GM23338 (cell line): ENCODE measurements at regions not wholly inside any gene's neighbourhood (a gene's known extent, or its start where the extent isn't known, plus 50 kb on each side); places are given as distances from the start of the nearest gene placed in this dataset.

Source experiments
- ATAC-seq: fragments of 200-7000 bp; cut with Tn5 transposase; 3 replicates; pipeline ENCODE4 v1.9.1; 2020
- DNase-seq: peaks from one replicate; pipeline ENCODE4 v3.0.0-alpha.2; 2015; ENCODE audit warnings: low spot score
- H2AFZ ChIP-seq: fragments of 200-600 bp; sonication (generic); 2 replicates; pipeline ENCODE4 v1.8.0; 2016; ENCODE audit warnings: antibody characterized with exemption, mild to moderate bottlenecking, moderate library complexity
- H3F3A ChIP-seq: fragments of 200-600 bp; sonication (generic); replicated peaks from 2 replicates; pipeline ENCODE4 v1.8.0; 2017; ENCODE audit warnings: antibody characterized with exemption, mixed run types, low read depth
- H3K27ac ChIP-seq: fragments of 200-600 bp; sonication (generic); 2 replicates; pipeline ENCODE4 v1.6.1; 2016; ENCODE audit warnings: low read depth
- H3K27me3 ChIP-seq: fragments of 200-600 bp; sonication (generic); 2 replicates; pipeline ENCODE4 v1.8.0; 2016; ENCODE audit warnings: mild to moderate bottlenecking, mixed run types, moderate library complexity; ENCODE audit not compliant: insufficient read depth
- H3K36me3 ChIP-seq: fragments of 200-600 bp; sonication (generic); 2 replicates; pipeline ENCODE4 v1.8.0; 2016; ENCODE audit warnings: mild to moderate bottlenecking; ENCODE audit not compliant: insufficient read depth
- H3K4me1 ChIP-seq: fragments of 200-600 bp; sonication (generic); 2 replicates; pipeline ENCODE4 v1.8.0; 2016; ENCODE audit warnings: mild to moderate bottlenecking, moderate library complexity; ENCODE audit not compliant: insufficient read depth
- H3K4me2 ChIP-seq: fragments of 200-600 bp; sonication (generic); 2 replicates; pipeline ENCODE4 v1.7.1; 2017; ENCODE audit warnings: mixed run types
- H3K4me3 ChIP-seq: fragments of 200-600 bp; sonication (generic); 2 replicates; pipeline ENCODE4 v1.6.1; 2016; ENCODE audit warnings: mixed run types
- H3K79me2 ChIP-seq: fragments of 200-600 bp; sonication (generic); replicated peaks from 2 replicates; pipeline ENCODE4 v1.8.0; 2017; ENCODE audit warnings: mild to moderate bottlenecking; ENCODE audit not compliant: insufficient read depth
- H3K9me2 ChIP-seq: fragments of 200-600 bp; sonication (generic); 2 replicates; pipeline ENCODE4 v1.8.0; 2017; ENCODE audit not compliant: insufficient read depth
- H4K20me1 ChIP-seq: fragments of 200-600 bp; sonication (generic); replicated peaks from 2 replicates; pipeline ENCODE4 v1.8.0; 2017; ENCODE audit warnings: mild to moderate bottlenecking; ENCODE audit not compliant: insufficient read depth
- H3K27ac Mint-ChIP-seq: 2 replicates; pipeline ENCODE4 v1.8.0; 2020; ENCODE audit warnings: inconsistent platforms, mild to moderate bottlenecking, moderate library complexity, mixed read lengths
- H3K27me3 Mint-ChIP-seq: 3 replicates; pipeline ENCODE4 v1.8.0; 2022; ENCODE audit warnings: low read depth, mild to moderate bottlenecking, moderate library complexity, mixed read lengths, inconsistent platforms; ENCODE audit not compliant: insufficient read depth, poor library complexity
- H3K36me3 Mint-ChIP-seq: 3 replicates; pipeline ENCODE4 v1.8.0; 2021; ENCODE audit warnings: low read depth, mild to moderate bottlenecking, inconsistent platforms, moderate library complexity, mixed read lengths
- H3K4me1 Mint-ChIP-seq: 3 replicates; pipeline ENCODE4 v1.8.0; 2020; ENCODE audit warnings: mild to moderate bottlenecking, inconsistent platforms, mixed read lengths
- H3K4me3 Mint-ChIP-seq: 3 replicates; pipeline ENCODE4 v1.8.0; 2021; ENCODE audit warnings: moderate library complexity, mild to moderate bottlenecking, inconsistent platforms, mixed read lengths
- H3K9me3 Mint-ChIP-seq: 3 replicates; pipeline ENCODE4 v1.8.0; 2020; ENCODE audit warnings: moderate library complexity, mild to moderate bottlenecking, inconsistent platforms, mixed read lengths
- EZH2 ChIP-seq: fragments of 200-600 bp; sonication (generic); IDR thresholded peaks from one replicate; pipeline ENCODE4 v1.8.0; 2017; ENCODE audit warnings: antibody characterized with exemption, mild to moderate bottlenecking, low read depth; ENCODE audit not compliant: unreplicated experiment
- JUNB ChIP-seq: IDR thresholded peaks from one replicate; pipeline ENCODE4 v1.6.1; 2016; ENCODE audit warnings: antibody characterized with exemption; ENCODE audit not compliant: unreplicated experiment
- POLR2AphosphoS5 ChIP-seq: IDR thresholded peaks from 2 replicates; pipeline ENCODE4 v1.6.1; 2016; ENCODE audit warnings: antibody characterized with exemption, low read depth
- STAT1 ChIP-seq: IDR thresholded peaks from one replicate; pipeline ENCODE4 v1.6.1; 2016; ENCODE audit warnings: antibody characterized with exemption; ENCODE audit not compliant: unreplicated experiment
- TF ChIP-seq, protein P1 (sequence below): IDR thresholded peaks from 2 replicates; pipeline ENCODE4 v1.6.1; 2016; ENCODE audit warnings: antibody characterized with exemption
- TF ChIP-seq, protein P2 (sequence below): fragments of 250-450 bp; sonication (Bioruptor Pico); IDR thresholded peaks from 2 replicates; pipeline ENCODE4 v1.5.0; 2020; ENCODE audit warnings: mild to moderate bottlenecking, moderate library complexity
- TF ChIP-seq, protein P3 (sequence below): IDR thresholded peaks from one replicate; pipeline ENCODE4 v1.6.1; 2018; ENCODE audit warnings: antibody characterized with exemption; ENCODE audit not compliant: unreplicated experiment
- TF ChIP-seq, protein P4 (sequence below), 2 experiments: fragments of 200-600 bp in 1 of 2; sonication (generic) in 1 of 2; conservative IDR thresholded peaks; 2 replicates each; pipeline versions ENCODE4 v1.5.1 to v1.6.1; 2016 to 2017; ENCODE audit warnings: antibody characterized with exemption in 2 of 2, low read depth in 2 of 2, mild to moderate bottlenecking in 2 of 2, moderate library complexity in 1 of 2

DNA sequence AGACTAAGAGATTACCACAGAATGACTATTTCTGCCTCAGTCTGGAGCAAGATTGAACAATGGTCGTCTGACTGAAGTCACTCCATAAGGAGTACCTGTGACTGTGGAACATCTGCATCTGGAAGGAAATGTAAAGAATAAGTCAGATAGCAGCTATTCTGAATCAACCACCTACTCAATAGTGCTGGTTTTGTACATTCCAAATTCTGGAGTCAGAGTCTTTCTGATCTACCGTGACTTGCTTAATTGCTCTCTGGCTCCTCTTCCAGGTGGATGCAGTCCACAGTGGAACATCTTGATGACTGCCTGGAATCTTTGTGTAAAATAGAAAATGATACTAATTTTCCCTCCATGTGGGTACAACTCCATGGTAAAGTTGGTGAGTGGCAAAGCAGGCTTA lies 156.3 kb upstream of the SEMA3C start:
- no peak overlapping the region for H3K27ac Mint-ChIP-seq
- no peak for ATAC-seq
- Histone ChIP-seq H4K20me1 (no peaks in the 10 kb centered on the region), H3K4me2 (no peak overlapping the region), H3K79me2 (no peaks in the 10 kb centered on the region), H3K4me3 (no peak overlapping the region), H3K27me3 (no peaks in the 10 kb centered on the region), H3K27ac (no peak overlapping the region), H2AFZ (no peak overlapping the region), H3K36me3 (no peaks in the 10 kb centered on the region), H3F3A (no peaks in the 10 kb centered on the region), H3K9me2 (peaks cover 3% of the 10 kb centered on the region; the same call in 1 of the 2 replicates), H3K4me1 (no peaks in the 10 kb centered on the region)
- no peak overlapping the region for H3K4me3 Mint-ChIP-seq
- H3K9me3 Mint-ChIP-seq, result peaks cover 29% of the 10 kb centered on the region
- TF ChIP-seq POLR2AphosphoS5 (no peak), EZH2 (no peak)
- TF ChIP-seq, protein P1, sequence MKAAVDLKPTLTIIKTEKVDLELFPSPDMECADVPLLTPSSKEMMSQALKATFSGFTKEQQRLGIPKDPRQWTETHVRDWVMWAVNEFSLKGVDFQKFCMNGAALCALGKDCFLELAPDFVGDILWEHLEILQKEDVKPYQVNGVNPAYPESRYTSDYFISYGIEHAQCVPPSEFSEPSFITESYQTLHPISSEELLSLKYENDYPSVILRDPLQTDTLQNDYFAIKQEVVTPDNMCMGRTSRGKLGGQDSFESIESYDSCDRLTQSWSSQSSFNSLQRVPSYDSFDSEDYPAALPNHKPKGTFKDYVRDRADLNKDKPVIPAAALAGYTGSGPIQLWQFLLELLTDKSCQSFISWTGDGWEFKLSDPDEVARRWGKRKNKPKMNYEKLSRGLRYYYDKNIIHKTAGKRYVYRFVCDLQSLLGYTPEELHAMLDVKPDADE, result no peak
- TF ChIP-seq, protein P2, sequence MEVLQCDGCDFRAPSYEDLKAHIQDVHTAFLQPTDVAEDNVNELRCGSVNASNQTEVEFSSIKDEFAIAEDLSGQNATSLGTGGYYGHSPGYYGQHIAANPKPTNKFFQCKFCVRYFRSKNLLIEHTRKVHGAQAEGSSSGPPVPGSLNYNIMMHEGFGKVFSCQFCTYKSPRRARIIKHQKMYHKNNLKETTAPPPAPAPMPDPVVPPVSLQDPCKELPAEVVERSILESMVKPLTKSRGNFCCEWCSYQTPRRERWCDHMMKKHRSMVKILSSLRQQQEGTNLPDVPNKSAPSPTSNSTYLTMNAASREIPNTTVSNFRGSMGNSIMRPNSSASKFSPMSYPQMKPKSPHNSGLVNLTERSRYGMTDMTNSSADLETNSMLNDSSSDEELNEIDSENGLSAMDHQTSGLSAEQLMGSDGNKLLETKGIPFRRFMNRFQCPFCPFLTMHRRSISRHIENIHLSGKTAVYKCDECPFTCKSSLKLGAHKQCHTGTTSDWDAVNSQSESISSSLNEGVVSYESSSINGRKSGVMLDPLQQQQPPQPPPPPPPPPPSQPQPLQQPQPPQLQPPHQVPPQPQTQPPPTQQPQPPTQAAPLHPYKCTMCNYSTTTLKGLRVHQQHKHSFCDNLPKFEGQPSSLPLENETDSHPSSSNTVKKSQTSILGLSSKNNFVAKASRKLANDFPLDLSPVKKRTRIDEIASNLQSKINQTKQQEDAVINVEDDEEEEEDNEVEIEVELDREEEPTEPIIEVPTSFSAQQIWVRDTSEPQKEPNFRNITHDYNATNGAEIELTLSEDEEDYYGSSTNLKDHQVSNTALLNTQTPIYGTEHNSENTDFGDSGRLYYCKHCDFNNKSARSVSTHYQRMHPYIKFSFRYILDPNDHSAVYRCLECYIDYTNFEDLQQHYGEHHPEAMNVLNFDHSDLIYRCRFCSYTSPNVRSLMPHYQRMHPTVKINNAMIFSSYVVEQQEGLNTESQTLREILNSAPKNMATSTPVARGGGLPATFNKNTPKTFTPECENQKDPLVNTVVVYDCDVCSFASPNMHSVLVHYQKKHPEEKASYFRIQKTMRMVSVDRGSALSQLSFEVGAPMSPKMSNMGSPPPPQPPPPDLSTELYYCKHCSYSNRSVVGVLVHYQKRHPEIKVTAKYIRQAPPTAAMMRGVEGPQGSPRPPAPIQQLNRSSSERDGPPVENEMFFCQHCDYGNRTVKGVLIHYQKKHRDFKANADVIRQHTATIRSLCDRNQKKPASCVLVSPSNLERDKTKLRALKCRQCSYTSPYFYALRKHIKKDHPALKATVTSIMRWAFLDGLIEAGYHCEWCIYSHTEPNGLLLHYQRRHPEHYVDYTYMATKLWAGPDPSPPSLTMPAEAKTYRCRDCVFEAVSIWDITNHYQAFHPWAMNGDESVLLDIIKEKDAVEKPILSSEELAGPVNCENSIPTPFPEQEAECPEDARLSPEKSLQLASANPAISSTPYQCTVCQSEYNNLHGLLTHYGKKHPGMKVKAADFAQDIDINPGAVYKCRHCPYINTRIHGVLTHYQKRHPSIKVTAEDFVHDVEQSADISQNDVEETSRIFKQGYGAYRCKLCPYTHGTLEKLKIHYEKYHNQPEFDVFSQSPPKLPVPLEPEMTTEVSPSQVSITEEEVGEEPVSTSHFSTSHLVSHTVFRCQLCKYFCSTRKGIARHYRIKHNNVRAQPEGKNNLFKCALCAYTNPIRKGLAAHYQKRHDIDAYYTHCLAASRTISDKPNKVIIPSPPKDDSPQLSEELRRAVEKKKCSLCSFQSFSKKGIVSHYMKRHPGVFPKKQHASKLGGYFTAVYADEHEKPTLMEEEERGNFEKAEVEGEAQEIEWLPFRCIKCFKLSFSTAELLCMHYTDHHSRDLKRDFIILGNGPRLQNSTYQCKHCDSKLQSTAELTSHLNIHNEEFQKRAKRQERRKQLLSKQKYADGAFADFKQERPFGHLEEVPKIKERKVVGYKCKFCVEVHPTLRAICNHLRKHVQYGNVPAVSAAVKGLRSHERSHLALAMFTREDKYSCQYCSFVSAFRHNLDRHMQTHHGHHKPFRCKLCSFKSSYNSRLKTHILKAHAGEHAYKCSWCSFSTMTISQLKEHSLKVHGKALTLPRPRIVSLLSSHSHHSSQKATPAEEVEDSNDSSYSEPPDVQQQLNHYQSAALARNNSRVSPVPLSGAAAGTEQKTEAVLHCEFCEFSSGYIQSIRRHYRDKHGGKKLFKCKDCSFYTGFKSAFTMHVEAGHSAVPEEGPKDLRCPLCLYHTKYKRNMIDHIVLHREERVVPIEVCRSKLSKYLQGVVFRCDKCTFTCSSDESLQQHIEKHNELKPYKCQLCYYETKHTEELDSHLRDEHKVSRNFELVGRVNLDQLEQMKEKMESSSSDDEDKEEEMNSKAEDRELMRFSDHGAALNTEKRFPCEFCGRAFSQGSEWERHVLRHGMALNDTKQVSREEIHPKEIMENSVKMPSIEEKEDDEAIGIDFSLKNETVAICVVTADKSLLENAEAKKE (CRISPR knock-in tag), result no peak
- no peak for DNase-seq
- no peaks in the 10 kb centered on the region for H3K27me3 Mint-ChIP-seq
- H3K36me3 Mint-ChIP-seq, result peaks cover 14% of the 10 kb centered on the region; the same call in 2 of the 3 replicates
- H3K4me1 Mint-ChIP-seq, result no peaks in the 10 kb centered on the region; the same call in 2 of the 3 replicates

DNA sequence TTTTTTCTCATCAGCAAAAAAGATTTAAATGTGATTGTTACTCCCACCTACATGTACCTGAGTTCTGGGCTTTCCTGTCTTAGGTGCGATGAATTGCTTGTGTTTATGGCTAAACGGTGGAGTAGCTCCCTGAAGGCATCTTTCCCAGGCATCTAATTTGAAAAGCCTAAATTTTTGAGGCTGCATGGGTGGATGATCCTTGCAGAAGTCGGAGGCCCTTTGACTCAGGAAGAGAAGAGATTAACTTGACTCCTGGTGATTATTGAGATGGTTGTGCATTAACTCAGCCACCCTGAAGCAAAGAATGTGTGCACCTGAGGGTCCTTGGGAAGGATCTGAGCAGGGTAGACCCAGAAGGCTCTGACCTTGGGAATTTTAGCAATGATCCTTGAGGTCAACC lies 155.6 kb upstream of the SEMA3C start:
- H3K4me1 Mint-ChIP-seq, result no peaks in the 10 kb centered on the region; the same call in 2 of the 3 replicates
- no peak overlapping the region for H3K27ac ChIP-seq
- no peak for ATAC-seq
- TF ChIP-seq JUNB (no peak), STAT1 (no peak)
- TF ChIP-seq, protein P3, sequence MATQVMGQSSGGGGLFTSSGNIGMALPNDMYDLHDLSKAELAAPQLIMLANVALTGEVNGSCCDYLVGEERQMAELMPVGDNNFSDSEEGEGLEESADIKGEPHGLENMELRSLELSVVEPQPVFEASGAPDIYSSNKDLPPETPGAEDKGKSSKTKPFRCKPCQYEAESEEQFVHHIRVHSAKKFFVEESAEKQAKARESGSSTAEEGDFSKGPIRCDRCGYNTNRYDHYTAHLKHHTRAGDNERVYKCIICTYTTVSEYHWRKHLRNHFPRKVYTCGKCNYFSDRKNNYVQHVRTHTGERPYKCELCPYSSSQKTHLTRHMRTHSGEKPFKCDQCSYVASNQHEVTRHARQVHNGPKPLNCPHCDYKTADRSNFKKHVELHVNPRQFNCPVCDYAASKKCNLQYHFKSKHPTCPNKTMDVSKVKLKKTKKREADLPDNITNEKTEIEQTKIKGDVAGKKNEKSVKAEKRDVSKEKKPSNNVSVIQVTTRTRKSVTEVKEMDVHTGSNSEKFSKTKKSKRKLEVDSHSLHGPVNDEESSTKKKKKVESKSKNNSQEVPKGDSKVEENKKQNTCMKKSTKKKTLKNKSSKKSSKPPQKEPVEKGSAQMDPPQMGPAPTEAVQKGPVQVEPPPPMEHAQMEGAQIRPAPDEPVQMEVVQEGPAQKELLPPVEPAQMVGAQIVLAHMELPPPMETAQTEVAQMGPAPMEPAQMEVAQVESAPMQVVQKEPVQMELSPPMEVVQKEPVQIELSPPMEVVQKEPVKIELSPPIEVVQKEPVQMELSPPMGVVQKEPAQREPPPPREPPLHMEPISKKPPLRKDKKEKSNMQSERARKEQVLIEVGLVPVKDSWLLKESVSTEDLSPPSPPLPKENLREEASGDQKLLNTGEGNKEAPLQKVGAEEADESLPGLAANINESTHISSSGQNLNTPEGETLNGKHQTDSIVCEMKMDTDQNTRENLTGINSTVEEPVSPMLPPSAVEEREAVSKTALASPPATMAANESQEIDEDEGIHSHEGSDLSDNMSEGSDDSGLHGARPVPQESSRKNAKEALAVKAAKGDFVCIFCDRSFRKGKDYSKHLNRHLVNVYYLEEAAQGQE, result no peak
- TF ChIP-seq, protein P1, result no peak
- TF ChIP-seq, protein P4, sequence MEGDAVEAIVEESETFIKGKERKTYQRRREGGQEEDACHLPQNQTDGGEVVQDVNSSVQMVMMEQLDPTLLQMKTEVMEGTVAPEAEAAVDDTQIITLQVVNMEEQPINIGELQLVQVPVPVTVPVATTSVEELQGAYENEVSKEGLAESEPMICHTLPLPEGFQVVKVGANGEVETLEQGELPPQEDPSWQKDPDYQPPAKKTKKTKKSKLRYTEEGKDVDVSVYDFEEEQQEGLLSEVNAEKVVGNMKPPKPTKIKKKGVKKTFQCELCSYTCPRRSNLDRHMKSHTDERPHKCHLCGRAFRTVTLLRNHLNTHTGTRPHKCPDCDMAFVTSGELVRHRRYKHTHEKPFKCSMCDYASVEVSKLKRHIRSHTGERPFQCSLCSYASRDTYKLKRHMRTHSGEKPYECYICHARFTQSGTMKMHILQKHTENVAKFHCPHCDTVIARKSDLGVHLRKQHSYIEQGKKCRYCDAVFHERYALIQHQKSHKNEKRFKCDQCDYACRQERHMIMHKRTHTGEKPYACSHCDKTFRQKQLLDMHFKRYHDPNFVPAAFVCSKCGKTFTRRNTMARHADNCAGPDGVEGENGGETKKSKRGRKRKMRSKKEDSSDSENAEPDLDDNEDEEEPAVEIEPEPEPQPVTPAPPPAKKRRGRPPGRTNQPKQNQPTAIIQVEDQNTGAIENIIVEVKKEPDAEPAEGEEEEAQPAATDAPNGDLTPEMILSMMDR (conservative IDR thresholded peaks at IDR 0.05; ENCODE audit: low read depth in 2 of 2), result no peak

More for the DNA sequence above, 155.6 kb upstream of the SEMA3C start:
- no peaks in the 10 kb centered on the region for H3F3A ChIP-seq
- H3K27me3 ChIP-seq, result no peaks in the 10 kb centered on the region
- H3K4me1 ChIP-seq, result no peaks in the 10 kb centered on the region
- Mint-ChIP-seq H3K27me3 (no peaks in the 10 kb centered on the region), H3K27ac (no peak overlapping the region), H3K9me3 (peaks cover 30% of the 10 kb centered on the region), H3K36me3 (peaks cover 14% of the 10 kb centered on the region; the same call in 2 of the 3 replicates), H3K4me3 (no peak overlapping the region)
- no peaks in the 10 kb centered on the region for H3K36me3 ChIP-seq
- H2AFZ ChIP-seq, result no peak overlapping the region
- peaks cover 3% of the 10 kb centered on the region; the same call in 1 of the 2 replicates for H3K9me2 ChIP-seq
- no peak overlapping the region for H3K4me2 ChIP-seq
- H3K79me2 ChIP-seq, result no peaks in the 10 kb centered on the region
- H4K20me1 ChIP-seq, result no peaks in the 10 kb centered on the region
- no peak overlapping the region for H3K4me3 ChIP-seq
- no peak for DNase-seq
